Kidney epithelial cell (primary cell): ENCODE measurements at regions not wholly inside any gene's neighbourhood (a gene's known extent, or its start where the extent isn't known, plus 50 kb on each side); places are given as distances from the start of the nearest gene placed in this dataset.

Source experiments
- DNase-seq: peaks from one replicate; pipeline ENCODE4 v3.0.0-alpha.2; 2010; ENCODE audit warnings: low read depth
- H3K27me3 ChIP-seq: 2 replicates; pipeline ENCODE4 v1.6.0; 2011; ENCODE audit warnings: low read length; ENCODE audit not compliant: control insufficient read depth, insufficient read depth
- H3K36me3 ChIP-seq: 2 replicates; pipeline ENCODE4 v1.5.1; 2011; ENCODE audit warnings: low read length; ENCODE audit not compliant: control insufficient read depth, insufficient read depth
- H3K4me3 ChIP-seq: 2 replicates; pipeline ENCODE4 v1.5.1; 2011; ENCODE audit warnings: low read depth, mild to moderate bottlenecking, control low read depth, low read length
- TF ChIP-seq, protein P1 (sequence below): IDR thresholded peaks from 2 replicates; pipeline ENCODE4 v1.5.1; 2011; ENCODE audit warnings: mild to moderate bottlenecking, moderate library complexity, low read length, control low read depth, inconsistent platforms; ENCODE audit not compliant: insufficient read depth, poor library complexity, severe bottlenecking

- Histone ChIP-seq H3K27me3 (no peaks in the 10 kb centered on the region), H3K36me3 (no peaks in the 10 kb centered on the region), H3K4me3 (no peak overlapping the region)
- TF ChIP-seq, protein P1, sequence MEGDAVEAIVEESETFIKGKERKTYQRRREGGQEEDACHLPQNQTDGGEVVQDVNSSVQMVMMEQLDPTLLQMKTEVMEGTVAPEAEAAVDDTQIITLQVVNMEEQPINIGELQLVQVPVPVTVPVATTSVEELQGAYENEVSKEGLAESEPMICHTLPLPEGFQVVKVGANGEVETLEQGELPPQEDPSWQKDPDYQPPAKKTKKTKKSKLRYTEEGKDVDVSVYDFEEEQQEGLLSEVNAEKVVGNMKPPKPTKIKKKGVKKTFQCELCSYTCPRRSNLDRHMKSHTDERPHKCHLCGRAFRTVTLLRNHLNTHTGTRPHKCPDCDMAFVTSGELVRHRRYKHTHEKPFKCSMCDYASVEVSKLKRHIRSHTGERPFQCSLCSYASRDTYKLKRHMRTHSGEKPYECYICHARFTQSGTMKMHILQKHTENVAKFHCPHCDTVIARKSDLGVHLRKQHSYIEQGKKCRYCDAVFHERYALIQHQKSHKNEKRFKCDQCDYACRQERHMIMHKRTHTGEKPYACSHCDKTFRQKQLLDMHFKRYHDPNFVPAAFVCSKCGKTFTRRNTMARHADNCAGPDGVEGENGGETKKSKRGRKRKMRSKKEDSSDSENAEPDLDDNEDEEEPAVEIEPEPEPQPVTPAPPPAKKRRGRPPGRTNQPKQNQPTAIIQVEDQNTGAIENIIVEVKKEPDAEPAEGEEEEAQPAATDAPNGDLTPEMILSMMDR: no peak
- no peak for DNase-seq
Observed at GRCh38 chr3:76429581-76430177, 610.2 kb upstream of the ROBO2 start.

DNA sequence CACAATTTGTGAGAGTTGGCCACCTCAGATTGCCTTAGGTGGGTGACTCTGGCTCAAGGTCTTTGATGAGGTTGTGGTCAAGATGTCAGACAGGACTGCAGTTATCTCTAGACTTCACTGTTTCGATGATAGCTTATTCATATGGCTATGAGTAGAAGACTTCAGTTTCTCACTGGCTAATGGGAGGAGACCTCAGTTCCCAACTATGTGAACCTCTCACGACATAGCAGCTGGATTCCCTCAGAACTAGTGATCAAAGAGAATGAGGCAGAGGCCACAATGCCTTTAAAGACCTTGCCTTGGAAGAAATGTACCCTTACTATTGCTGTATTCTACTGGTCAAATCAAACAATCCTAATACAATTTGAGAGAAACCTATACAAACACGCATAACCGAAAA, 607.5 kb upstream of the ROBO2 start:
- TF ChIP-seq, protein P1: no peak
- DNase-seq: no peak
- H3K4me3 ChIP-seq: no peak overlapping the region

GRCh38 chr3:76436894-76437293, 603.0 kb upstream of the ROBO2 start:
- H3K36me3 ChIP-seq: no peaks in the 10 kb centered on the region
- H3K27me3 ChIP-seq: no peaks in the 10 kb centered on the region
- TF ChIP-seq, protein P1: no peak
- no peak overlapping the region for H3K4me3 ChIP-seq
- DNase-seq: no peak

More for the DNA sequence above, 607.5 kb upstream of the ROBO2 start:
- Histone ChIP-seq H3K27me3 (no peaks in the 10 kb centered on the region), H3K36me3 (no peaks in the 10 kb centered on the region)

DNA sequence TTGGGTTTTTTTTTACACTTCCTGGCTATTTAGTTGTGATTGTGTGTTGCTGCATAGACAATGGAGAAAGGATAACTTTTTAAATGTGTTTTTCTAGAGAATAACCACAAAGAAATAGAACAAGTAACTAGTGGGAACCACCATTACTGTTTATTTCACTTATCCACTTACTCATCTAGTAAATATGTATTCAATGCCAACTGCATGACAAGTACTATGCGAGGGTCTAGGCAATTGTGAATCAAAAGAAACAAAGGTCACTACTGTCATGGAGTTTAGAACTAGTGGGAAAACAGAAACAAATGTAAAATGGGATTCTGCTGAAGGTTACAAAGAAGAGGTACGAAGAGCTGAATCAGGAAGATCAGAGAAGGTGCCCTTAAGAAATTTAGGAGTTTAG, 600.9 kb upstream of the ROBO2 start:
- no peak for DNase-seq
- no peaks in the 10 kb centered on the region for H3K36me3 ChIP-seq
- H3K27me3 ChIP-seq: no peaks in the 10 kb centered on the region

GRCh38 chr3:76442374-76442915, 597.5 kb upstream of the ROBO2 start:
- DNase-seq: no peak
- no peaks in the 10 kb centered on the region for H3K36me3 ChIP-seq

More for the DNA sequence above, 600.9 kb upstream of the ROBO2 start:
- H3K4me3 ChIP-seq: no peak overlapping the region
- TF ChIP-seq, protein P1: no peak

More at GRCh38 chr3:76442374-76442915, 597.5 kb upstream of the ROBO2 start:
- TF ChIP-seq, protein P1: no peak
- Histone ChIP-seq H3K4me3 (no peak overlapping the region), H3K27me3 (no peaks in the 10 kb centered on the region)
